RWPE2 (cell line): ENCODE measurements at regions not wholly inside any gene's neighbourhood (a gene's known extent, or its start where the extent isn't known, plus 50 kb on each side); places are given as distances from the start of the nearest gene placed in this dataset.

ENCODE experiments used
- ATAC-seq: fragments of 200-7000 bp; cut with Tn5 transposase; 3 replicates; pipeline ENCODE4 v1.9.1; 2021; ENCODE audit warnings: low read depth
- DNase-seq: peaks from one replicate; pipeline ENCODE4 v3.0.0-alpha.2; 2020; ENCODE audit warnings: low spot score
- H3K27ac ChIP-seq: fragments of 450-650 bp; 2 replicates; pipeline ENCODE4 v1.5.1; 2017; ENCODE audit warnings: mild to moderate bottlenecking; ENCODE audit not compliant: poor library complexity, severe bottlenecking
- H3K27me3 ChIP-seq: fragments of 250-450 bp; sonication (Bioruptor Pico); 2 replicates; pipeline ENCODE4 v1.5.1; 2021; ENCODE audit warnings: mild to moderate bottlenecking, moderate library complexity; ENCODE audit not compliant: insufficient read depth, poor library complexity, severe bottlenecking
- H3K36me3 ChIP-seq: fragments of 250-450 bp; sonication (Bioruptor Pico); 2 replicates; pipeline ENCODE4 v1.5.1; 2020; ENCODE audit warnings: low read depth, mild to moderate bottlenecking, moderate library complexity
- H3K4me1 ChIP-seq: fragments of 250-450 bp; sonication (Bioruptor Pico); 2 replicates; pipeline ENCODE4 v1.5.1; 2021; ENCODE audit warnings: mild to moderate bottlenecking, moderate library complexity; ENCODE audit not compliant: insufficient read depth, poor library complexity, severe bottlenecking
- H3K4me3 ChIP-seq: fragments of 250-450 bp; sonication (Bioruptor Pico); 2 replicates; pipeline ENCODE4 v1.5.1; 2021; ENCODE audit warnings: mild to moderate bottlenecking, moderate library complexity; ENCODE audit not compliant: severe bottlenecking
- H3K9me3 ChIP-seq: fragments of 250-450 bp; sonication (Bioruptor Pico); 2 replicates; pipeline ENCODE4 v1.5.1; 2021; ENCODE audit warnings: mild to moderate bottlenecking, moderate library complexity; ENCODE audit not compliant: severe bottlenecking
- TF ChIP-seq, protein P1 (sequence below): fragments of 450-650 bp; IDR thresholded peaks from one replicate; pipeline ENCODE4 v1.5.1; 2017; ENCODE audit warnings: mild to moderate bottlenecking, moderate library complexity; ENCODE audit not compliant: poor library complexity, severe bottlenecking

DNA sequence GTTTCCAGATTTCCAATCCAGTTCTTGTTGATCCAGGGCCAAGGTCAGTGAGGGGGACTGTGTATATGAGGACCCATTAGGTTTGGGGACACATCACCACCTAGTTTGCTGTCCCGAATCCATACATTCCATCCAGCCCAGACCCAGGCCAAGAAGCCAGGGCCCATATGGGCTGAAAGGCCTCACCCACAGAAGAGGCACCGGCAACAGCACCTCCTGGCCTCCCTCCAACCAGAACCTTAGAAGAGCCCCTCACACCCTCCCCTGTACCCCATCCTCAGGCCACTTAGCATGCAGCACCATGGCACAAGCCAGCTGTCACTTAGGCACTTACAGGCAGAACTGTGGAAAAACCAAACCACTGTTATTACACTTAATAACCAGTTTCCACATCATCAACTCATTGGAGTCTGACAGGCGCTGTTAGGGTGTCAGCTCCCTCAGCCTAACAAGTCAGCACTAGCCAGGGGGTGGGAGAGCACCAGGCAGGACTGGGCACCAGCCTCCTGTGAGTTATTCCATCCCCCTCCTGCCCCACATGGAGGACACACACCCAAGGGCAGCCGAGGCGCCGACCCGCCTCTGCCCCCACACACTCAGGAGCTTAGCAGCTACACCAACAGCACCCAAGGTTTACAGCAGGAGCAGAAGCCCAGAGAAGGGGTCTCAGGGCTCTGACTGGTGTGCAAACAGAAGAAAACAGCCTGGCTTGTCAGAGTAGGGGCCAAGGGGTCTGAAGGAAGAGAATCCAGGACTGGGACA, 132.0 kb downstream of the BUD13 start:
- Histone ChIP-seq H3K27me3 (no peaks in the 10 kb centered on the region), H3K36me3 (no peaks in the 10 kb centered on the region), H3K9me3 (no peaks in the 10 kb centered on the region), H3K27ac (no peak overlapping the region), H3K4me1 (no peaks in the 10 kb centered on the region), H3K4me3 (no peak overlapping the region)
- no peak for DNase-seq
- no peak for ATAC-seq
- TF ChIP-seq, protein P1, sequence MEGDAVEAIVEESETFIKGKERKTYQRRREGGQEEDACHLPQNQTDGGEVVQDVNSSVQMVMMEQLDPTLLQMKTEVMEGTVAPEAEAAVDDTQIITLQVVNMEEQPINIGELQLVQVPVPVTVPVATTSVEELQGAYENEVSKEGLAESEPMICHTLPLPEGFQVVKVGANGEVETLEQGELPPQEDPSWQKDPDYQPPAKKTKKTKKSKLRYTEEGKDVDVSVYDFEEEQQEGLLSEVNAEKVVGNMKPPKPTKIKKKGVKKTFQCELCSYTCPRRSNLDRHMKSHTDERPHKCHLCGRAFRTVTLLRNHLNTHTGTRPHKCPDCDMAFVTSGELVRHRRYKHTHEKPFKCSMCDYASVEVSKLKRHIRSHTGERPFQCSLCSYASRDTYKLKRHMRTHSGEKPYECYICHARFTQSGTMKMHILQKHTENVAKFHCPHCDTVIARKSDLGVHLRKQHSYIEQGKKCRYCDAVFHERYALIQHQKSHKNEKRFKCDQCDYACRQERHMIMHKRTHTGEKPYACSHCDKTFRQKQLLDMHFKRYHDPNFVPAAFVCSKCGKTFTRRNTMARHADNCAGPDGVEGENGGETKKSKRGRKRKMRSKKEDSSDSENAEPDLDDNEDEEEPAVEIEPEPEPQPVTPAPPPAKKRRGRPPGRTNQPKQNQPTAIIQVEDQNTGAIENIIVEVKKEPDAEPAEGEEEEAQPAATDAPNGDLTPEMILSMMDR: no peak

DNA sequence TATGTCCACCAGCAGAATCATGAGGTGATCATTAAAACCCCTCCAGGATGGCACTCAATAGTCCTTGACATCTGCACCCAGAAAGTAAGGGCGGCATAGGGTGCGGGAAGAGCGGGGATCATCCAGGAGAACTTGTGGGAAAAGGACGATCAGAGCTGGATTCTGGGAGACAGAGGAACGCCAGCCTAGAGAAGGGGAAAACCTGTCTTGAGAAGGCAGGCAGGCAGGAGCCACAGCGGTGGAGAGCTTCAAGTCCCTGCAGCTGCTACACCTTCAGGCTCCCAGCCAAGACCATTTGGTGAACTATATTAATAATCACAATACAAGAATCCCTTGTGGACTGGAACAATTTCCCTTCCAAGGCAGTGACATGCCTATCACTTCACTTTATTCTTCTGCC, 134.3 kb downstream of the BUD13 start:
- H3K27ac ChIP-seq: no peak overlapping the region
- no peak for ATAC-seq
- H3K9me3 ChIP-seq: no peaks in the 10 kb centered on the region
- H3K4me1 ChIP-seq: no peaks in the 10 kb centered on the region
- no peaks in the 10 kb centered on the region for H3K27me3 ChIP-seq
- H3K4me3 ChIP-seq: no peak overlapping the region
- no peaks in the 10 kb centered on the region for H3K36me3 ChIP-seq
- no peak for DNase-seq
- TF ChIP-seq, protein P1: no peak

DNA sequence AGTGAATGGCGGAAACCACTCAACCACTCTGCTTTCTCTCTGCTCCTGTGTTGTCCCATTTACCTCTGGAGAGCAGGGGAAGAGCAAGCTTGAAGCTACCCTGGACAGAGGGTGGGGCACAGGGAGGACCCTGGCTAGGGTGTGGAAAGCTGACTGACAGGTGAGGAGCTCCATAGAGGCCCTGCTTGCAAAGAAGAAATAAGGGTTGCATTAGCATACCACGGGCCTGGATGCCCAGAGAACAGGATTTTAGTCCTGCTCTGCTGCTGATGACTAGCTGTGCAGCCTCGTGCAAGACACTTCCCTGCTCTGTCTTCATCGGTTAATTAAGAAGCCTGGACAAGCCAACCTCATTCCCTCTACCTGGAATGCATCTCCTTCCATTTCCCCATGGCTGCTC, 135.0 kb downstream of the BUD13 start:
- TF ChIP-seq, protein P1: no peak
- no peak for DNase-seq
- Histone ChIP-seq H3K36me3 (no peaks in the 10 kb centered on the region), H3K4me1 (no peaks in the 10 kb centered on the region), H3K27me3 (no peaks in the 10 kb centered on the region), H3K27ac (no peak overlapping the region), H3K4me3 (no peak overlapping the region), H3K9me3 (no peaks in the 10 kb centered on the region)
- no peak for ATAC-seq

DNA sequence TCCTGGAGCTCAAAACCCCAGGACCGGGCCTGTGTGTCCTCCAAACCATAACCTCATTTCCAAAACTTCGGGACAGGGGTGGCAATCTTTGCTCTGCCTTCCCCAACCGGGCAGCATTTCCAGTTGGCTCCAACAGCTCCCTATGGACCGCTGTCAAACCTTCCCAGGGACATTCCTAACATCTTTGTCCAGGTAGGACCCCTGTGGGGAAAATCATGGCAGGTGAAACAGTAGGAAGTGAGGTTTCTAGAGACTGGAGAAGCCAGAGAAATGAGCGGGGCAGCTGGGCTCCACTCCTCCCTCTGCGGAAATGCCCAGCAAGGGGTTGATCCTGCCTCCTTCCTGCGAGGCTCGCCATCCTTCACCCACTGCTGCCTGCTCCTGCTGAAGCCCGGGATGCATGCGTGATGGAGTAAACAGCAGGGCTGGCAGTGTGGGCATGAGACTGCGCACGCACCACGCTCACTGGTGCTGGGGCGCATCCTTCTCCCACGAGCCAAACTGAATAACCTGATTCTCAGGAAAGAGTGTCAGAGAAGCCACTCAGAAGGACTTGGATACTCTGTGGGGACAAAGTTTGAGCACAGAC, 136.4 kb downstream of the BUD13 start:
- ATAC-seq (no peak), DNase-seq (no peak)
- no peak overlapping the region for H3K27ac ChIP-seq
- no peaks in the 10 kb centered on the region for H3K36me3 ChIP-seq
- H3K4me1 ChIP-seq: no peaks in the 10 kb centered on the region
- H3K27me3 ChIP-seq: no peaks in the 10 kb centered on the region
- TF ChIP-seq, protein P1: no peak
- no peaks in the 10 kb centered on the region for H3K9me3 ChIP-seq
- H3K4me3 ChIP-seq: no peak overlapping the region

DNA sequence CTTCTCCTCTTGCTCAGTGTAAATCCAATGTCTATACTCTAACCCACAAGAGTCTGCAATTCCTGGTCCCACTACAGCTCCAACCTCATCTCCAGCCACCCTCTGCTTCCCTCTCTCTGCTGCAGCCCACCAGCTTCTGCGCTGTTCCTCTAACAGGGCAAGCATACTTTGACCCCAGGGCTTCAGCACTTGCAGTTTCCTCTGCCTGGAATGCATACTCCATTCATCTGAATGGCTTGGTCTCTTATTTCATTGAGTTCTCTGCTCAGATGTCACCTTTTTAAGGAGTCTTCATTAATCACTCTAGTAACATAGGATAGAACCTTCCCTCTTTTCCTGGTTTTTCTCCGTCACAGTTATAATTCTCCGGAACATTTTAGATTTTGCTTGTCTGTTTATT, 141.6 kb downstream of the BUD13 start:
- TF ChIP-seq, protein P1: no peak
- H3K27me3 ChIP-seq: no peaks in the 10 kb centered on the region
- no peaks in the 10 kb centered on the region for H3K9me3 ChIP-seq
- no peak overlapping the region for H3K4me3 ChIP-seq
- ATAC-seq (no peak), DNase-seq (no peak)
- no peaks in the 10 kb centered on the region for H3K4me1 ChIP-seq
- no peaks in the 10 kb centered on the region for H3K36me3 ChIP-seq
- H3K27ac ChIP-seq: no peak overlapping the region
